Neural cell (in vitro differentiated cells): ENCODE measurements at regions not wholly inside any gene's neighbourhood (a gene's known extent, or its start where the extent isn't known, plus 50 kb on each side); places are given as distances from the start of the nearest gene placed in this dataset.

Experiments used
- H2AFZ ChIP-seq: fragments of 200-600, 300-800 bp; sonication (generic), shearing (Covaris generic); 2 replicates; pipeline ENCODE4 v1.6.0; 2014; ENCODE audit warnings: low read depth, mild to moderate bottlenecking, antibody characterized with exemption, low read length, moderate library complexity
- H3F3A ChIP-seq: fragments of 200-600 bp; shearing (Covaris generic); 2 replicates; pipeline ENCODE4 v1.6.1; 2016; ENCODE audit warnings: mild to moderate bottlenecking, moderate library complexity, mixed read lengths, antibody characterized with exemption, low read length; ENCODE audit not compliant: insufficient read depth, poor library complexity, severe bottlenecking
- H3K27ac ChIP-seq: fragments of 200-600, 300-800 bp; sonication (generic), shearing (Covaris generic); 2 replicates; pipeline ENCODE4 v1.5.1; 2014; ENCODE audit warnings: mild to moderate bottlenecking, low read length, moderate library complexity
- H3K27me3 ChIP-seq: fragments of 300-800, 200-600 bp; sonication (generic), shearing (Covaris generic); 2 replicates; pipeline ENCODE4 v1.6.0; 2014; ENCODE audit warnings: mild to moderate bottlenecking, low read depth, low read length, moderate library complexity; ENCODE audit not compliant: insufficient read depth
- H3K36me3 ChIP-seq: fragments of 300-800, 200-600 bp; sonication (generic), shearing (Covaris generic); 2 replicates; pipeline ENCODE4 v1.5.1; 2014; ENCODE audit warnings: mild to moderate bottlenecking, antibody characterized with exemption, low read length, moderate library complexity; ENCODE audit not compliant: insufficient read depth
- H3K4me2 ChIP-seq: fragments of 300-800, 200-600 bp; sonication (generic), shearing (Covaris generic); 2 replicates; pipeline ENCODE4 v1.6.0; 2014; ENCODE audit warnings: mild to moderate bottlenecking, low read length
- H3K4me3 ChIP-seq: fragments of 300-800, 200-600 bp; sonication (generic), shearing (Covaris generic); 2 replicates; pipeline ENCODE4 v1.5.1; 2014; ENCODE audit warnings: mild to moderate bottlenecking, low read length, moderate library complexity
- H3K79me2 ChIP-seq: fragments of 200-600 bp; shearing (Covaris generic); replicated peaks from 2 replicates; pipeline ENCODE4 v1.6.0; 2014; ENCODE audit warnings: mild to moderate bottlenecking, low read length, moderate library complexity; ENCODE audit not compliant: insufficient read depth
- H3K9ac ChIP-seq: fragments of 300-800, 200-600 bp; sonication (generic), shearing (Covaris generic); 2 replicates; pipeline ENCODE4 v1.6.1; 2016; ENCODE audit warnings: mild to moderate bottlenecking, low read length, mixed read lengths
- H3K9me2 ChIP-seq: fragments of 200-600 bp; shearing (Covaris generic); 2 replicates; pipeline ENCODE4 v1.6.1; 2016; ENCODE audit warnings: mild to moderate bottlenecking, low read length, mixed read lengths; ENCODE audit not compliant: insufficient read depth
- H3K9me3 ChIP-seq: fragments of 200-600, 300-800 bp; sonication (generic), shearing (Covaris generic); 2 replicates; pipeline ENCODE4 v1.6.1; 2016; ENCODE audit warnings: mild to moderate bottlenecking, mixed run types, low read length, moderate library complexity, mixed read lengths
- H4K20me1 ChIP-seq: fragments of 200-600 bp; shearing (Covaris generic); 2 replicates; pipeline ENCODE4 v1.6.1; 2016; ENCODE audit warnings: mild to moderate bottlenecking, mixed run types; ENCODE audit not compliant: insufficient read depth
- EP300 ChIP-seq: fragments of 450-650 bp; conservative IDR thresholded peaks from 2 replicates; pipeline ENCODE4 v1.6.1; 2014; ENCODE audit warnings: antibody characterized with exemption, mild to moderate bottlenecking, moderate library complexity; ENCODE audit not compliant: poor library complexity, severe bottlenecking
- EZH2 ChIP-seq: fragments of 200-600, 300-800 bp; shearing (Covaris generic), sonication (generic); IDR thresholded peaks from 2 replicates; pipeline ENCODE4 v1.6.1; 2014; ENCODE audit warnings: antibody characterized with exemption, low read length, borderline replicate concordance, mild to moderate bottlenecking; ENCODE audit not compliant: insufficient read depth, poor library complexity, severe bottlenecking
- MXI1 ChIP-seq: fragments of 450-650 bp; conservative IDR thresholded peaks from 2 replicates; pipeline ENCODE4 v1.6.1; 2014; ENCODE audit warnings: antibody characterized with exemption, mild to moderate bottlenecking; ENCODE audit not compliant: poor library complexity, severe bottlenecking
- POLR2AphosphoS5 ChIP-seq: IDR thresholded peaks from 2 replicates; pipeline ENCODE4 v1.6.1; 2012
- RAD21 ChIP-seq: fragments of 450-650 bp; conservative IDR thresholded peaks from 2 replicates; pipeline ENCODE4 v1.6.1; 2014; ENCODE audit warnings: antibody characterized with exemption, mild to moderate bottlenecking, moderate library complexity
- REST ChIP-seq: IDR thresholded peaks from 2 replicates; pipeline ENCODE4 v1.6.1; 2012; ENCODE audit warnings: borderline replicate concordance
- SMC3 ChIP-seq: fragments of 450-650 bp; conservative IDR thresholded peaks from 2 replicates; pipeline ENCODE4 v1.6.1; 2014; ENCODE audit warnings: antibody characterized with exemption, mild to moderate bottlenecking, moderate library complexity; ENCODE audit not compliant: poor library complexity
- TAF1 ChIP-seq: IDR thresholded peaks from 2 replicates; pipeline ENCODE4 v1.6.1; 2012; ENCODE audit warnings: low read depth
- TF ChIP-seq, protein P1 (sequence below): fragments of 450-650 bp; IDR thresholded peaks from 2 replicates; pipeline ENCODE4 v1.5.1; 2014; ENCODE audit warnings: antibody characterized with exemption, mild to moderate bottlenecking, moderate library complexity; ENCODE audit not compliant: poor library complexity, severe bottlenecking

GRCh38 chr13:99027661-99028425 lies 50.0 kb upstream of the DOCK9 start:
- no peaks in the 10 kb centered on the region for H3F3A ChIP-seq
- no peaks in the 10 kb centered on the region for H3K79me2 ChIP-seq
- no peaks in the 10 kb centered on the region for H3K27me3 ChIP-seq
- H2AFZ ChIP-seq: no peak overlapping the region
- TF ChIP-seq, protein P1, sequence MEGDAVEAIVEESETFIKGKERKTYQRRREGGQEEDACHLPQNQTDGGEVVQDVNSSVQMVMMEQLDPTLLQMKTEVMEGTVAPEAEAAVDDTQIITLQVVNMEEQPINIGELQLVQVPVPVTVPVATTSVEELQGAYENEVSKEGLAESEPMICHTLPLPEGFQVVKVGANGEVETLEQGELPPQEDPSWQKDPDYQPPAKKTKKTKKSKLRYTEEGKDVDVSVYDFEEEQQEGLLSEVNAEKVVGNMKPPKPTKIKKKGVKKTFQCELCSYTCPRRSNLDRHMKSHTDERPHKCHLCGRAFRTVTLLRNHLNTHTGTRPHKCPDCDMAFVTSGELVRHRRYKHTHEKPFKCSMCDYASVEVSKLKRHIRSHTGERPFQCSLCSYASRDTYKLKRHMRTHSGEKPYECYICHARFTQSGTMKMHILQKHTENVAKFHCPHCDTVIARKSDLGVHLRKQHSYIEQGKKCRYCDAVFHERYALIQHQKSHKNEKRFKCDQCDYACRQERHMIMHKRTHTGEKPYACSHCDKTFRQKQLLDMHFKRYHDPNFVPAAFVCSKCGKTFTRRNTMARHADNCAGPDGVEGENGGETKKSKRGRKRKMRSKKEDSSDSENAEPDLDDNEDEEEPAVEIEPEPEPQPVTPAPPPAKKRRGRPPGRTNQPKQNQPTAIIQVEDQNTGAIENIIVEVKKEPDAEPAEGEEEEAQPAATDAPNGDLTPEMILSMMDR: no peak
- TF ChIP-seq SMC3 (no peak), EP300 (no peak), TAF1 (no peak), EZH2 (no peak)
- H3K4me3 ChIP-seq: no peak overlapping the region
- H4K20me1 ChIP-seq: no peaks in the 10 kb centered on the region
- no peaks in the 10 kb centered on the region for H3K36me3 ChIP-seq
- H3K9ac ChIP-seq: no peak overlapping the region
- H3K27ac ChIP-seq: no peak overlapping the region
- no peaks in the 10 kb centered on the region for H3K9me2 ChIP-seq
- H3K4me2 ChIP-seq: no peak overlapping the region
- no peaks in the 10 kb centered on the region for H3K9me3 ChIP-seq

- TF ChIP-seq SMC3: no peak
- no peak for TF ChIP-seq MXI1
- TF ChIP-seq RAD21: no peak
- no peak for TF ChIP-seq REST
- TF ChIP-seq, protein P1: no peak
- no peak for TF ChIP-seq EP300
- TF ChIP-seq TAF1: no peak
- no peak for TF ChIP-seq EZH2
- TF ChIP-seq POLR2AphosphoS5: no peak
Measured at GRCh38 chr13:99028890-99029289, 51.0 kb upstream of the DOCK9 start.

More at GRCh38 chr13:99028890-99029289, 51.0 kb upstream of the DOCK9 start:
- Histone ChIP-seq H3K9me2 (no peaks in the 10 kb centered on the region), H3K36me3 (no peaks in the 10 kb centered on the region), H2AFZ (no peak overlapping the region), H4K20me1 (no peaks in the 10 kb centered on the region), H3K27ac (no peak overlapping the region), H3K79me2 (no peaks in the 10 kb centered on the region), H3K9ac (no peak overlapping the region), H3K27me3 (no peaks in the 10 kb centered on the region), H3K9me3 (no peaks in the 10 kb centered on the region), H3K4me2 (no peak overlapping the region), H3K4me3 (no peak overlapping the region), H3F3A (no peaks in the 10 kb centered on the region)
